ENCODE measurements at regions not wholly inside any gene's neighbourhood (a gene's known extent, or its start where the extent isn't known, plus 50 kb on each side); places are given as distances from the start of the nearest gene placed in this dataset.

DNA sequence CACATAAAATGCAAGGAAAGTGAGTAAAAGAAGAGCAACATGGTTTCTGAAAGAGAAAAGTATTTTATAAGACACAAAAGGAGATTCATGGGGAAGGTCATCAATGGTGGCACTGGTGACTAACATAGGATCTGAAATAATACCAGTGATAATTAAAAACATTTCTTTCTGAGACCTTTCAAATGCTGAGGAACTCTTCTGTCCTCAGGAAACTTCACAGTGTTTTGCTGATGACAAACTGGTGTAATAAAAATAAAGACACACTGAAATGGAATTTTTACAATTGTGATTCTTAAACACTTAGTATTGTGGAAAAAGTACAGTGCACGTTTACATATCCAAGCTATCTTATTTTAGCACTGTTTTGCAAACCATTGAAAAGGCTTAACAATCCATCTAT, 80.4 kb upstream of the ZBTB20 start:
- ATAC-seq, result no peak
- no peaks in the 10 kb centered on the region for H3K27me3 Mint-ChIP-seq
- no peaks in the 10 kb centered on the region for H3K4me1 Mint-ChIP-seq (ENCODE audit: low read depth)
- ChIA-PET CTCF (no interaction called here), POLR2A (no interaction called here)
- H3K4me3 Mint-ChIP-seq, result no peak overlapping the region
- TF ChIP-seq CTCF (IDR thresholded peaks at IDR 0.05), result no peak
- intact Hi-C loops (cut with micrococcal nuclease), result no loop called here
- H3K27ac Mint-ChIP-seq, result no peak overlapping the region
- H3K36me3 Mint-ChIP-seq (ENCODE audit: low read depth), result no peaks in the 10 kb centered on the region
- H3K9me3 Mint-ChIP-seq, result no peaks in the 10 kb centered on the region
- no peak for DNase-seq

- Mint-ChIP-seq H3K4me3 (no peak overlapping the region), H3K9me3 (no peaks in the 10 kb centered on the region), H3K4me1 (ENCODE audit: low read depth) (no peaks in the 10 kb centered on the region), H3K27ac (no peak overlapping the region), H3K27me3 (no peaks in the 10 kb centered on the region), H3K36me3 (ENCODE audit: low read depth) (no peaks in the 10 kb centered on the region)
- no peak for DNase-seq
- POLR2A ChIA-PET, result no interaction called here
- CTCF ChIA-PET, result no interaction called here
- ATAC-seq, result no peak
- TF ChIP-seq CTCF (IDR thresholded peaks at IDR 0.05), result no peak
- intact Hi-C loops (cut with micrococcal nuclease), result no loop called here
Observed at GRCh38 chr3:115228266-115228665, 81.2 kb upstream of the ZBTB20 start.

DNA sequence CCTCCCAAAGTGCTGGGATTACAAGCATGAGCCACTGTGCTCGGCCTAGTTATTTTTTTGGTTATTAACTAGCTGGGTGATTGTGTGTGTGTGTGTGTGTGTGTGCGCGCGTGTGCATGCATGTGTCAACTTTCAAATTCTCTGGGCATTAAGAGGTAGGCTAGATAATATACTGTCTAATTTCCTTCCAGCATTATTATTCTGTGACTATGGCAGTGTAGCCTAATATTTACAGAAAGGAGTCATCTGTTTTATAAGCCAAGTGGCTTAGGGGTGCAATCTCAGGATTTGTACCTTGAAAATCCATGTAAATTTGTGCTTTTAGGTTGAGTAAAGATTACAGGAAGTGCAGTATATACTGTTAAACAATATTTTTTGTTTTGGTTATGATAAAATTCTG, 85.1 kb upstream of the ZBTB20 start:
- H3K36me3 Mint-ChIP-seq (ENCODE audit: low read depth), result no peaks in the 10 kb centered on the region
- H3K4me1 Mint-ChIP-seq (ENCODE audit: low read depth), result no peaks in the 10 kb centered on the region
- ChIA-PET CTCF (no interaction called here), POLR2A (no interaction called here)
- no peak overlapping the region for H3K4me3 Mint-ChIP-seq
- ATAC-seq (no peak), DNase-seq (no peak)
- no peak for TF ChIP-seq CTCF (IDR thresholded peaks at IDR 0.05)
- H3K27ac Mint-ChIP-seq, result no peak overlapping the region
- H3K27me3 Mint-ChIP-seq, result no peaks in the 10 kb centered on the region
- intact Hi-C loops (cut with micrococcal nuclease), result no loop called here
- no peaks in the 10 kb centered on the region for H3K9me3 Mint-ChIP-seq

DNA sequence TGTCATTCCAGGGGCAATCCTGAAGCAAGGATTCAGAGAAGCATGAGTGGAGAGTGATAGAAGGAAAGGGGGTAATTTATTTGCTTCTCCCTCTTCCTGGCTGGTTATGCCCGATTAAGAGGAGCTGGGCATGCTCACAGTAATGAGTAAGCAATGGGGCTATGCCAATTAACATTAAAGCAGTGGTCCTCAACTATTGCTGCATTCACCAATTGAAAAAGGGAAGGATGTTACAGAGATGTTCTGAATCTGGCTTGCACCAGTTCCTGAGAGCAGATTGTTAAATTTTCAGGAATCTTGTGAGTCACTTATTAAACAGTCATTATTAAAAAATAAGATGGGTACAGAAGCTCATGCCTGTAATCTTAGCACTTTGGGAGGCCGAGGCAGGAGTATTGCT, 85.9 kb upstream of the ZBTB20 start:
- H3K27me3 Mint-ChIP-seq, result no peaks in the 10 kb centered on the region
- ATAC-seq (no peak), DNase-seq (no peak)
- no peak overlapping the region for H3K27ac Mint-ChIP-seq
- POLR2A ChIA-PET, result no interaction called here
- intact Hi-C loops (cut with micrococcal nuclease), result no loop called here
- CTCF ChIA-PET, result no interaction called here
- no peak for TF ChIP-seq CTCF (IDR thresholded peaks at IDR 0.05)
- H3K4me1 Mint-ChIP-seq (ENCODE audit: low read depth), result no peaks in the 10 kb centered on the region
- H3K4me3 Mint-ChIP-seq, result no peak overlapping the region
- no peaks in the 10 kb centered on the region for H3K36me3 Mint-ChIP-seq (ENCODE audit: low read depth)
- no peaks in the 10 kb centered on the region for H3K9me3 Mint-ChIP-seq

DNA sequence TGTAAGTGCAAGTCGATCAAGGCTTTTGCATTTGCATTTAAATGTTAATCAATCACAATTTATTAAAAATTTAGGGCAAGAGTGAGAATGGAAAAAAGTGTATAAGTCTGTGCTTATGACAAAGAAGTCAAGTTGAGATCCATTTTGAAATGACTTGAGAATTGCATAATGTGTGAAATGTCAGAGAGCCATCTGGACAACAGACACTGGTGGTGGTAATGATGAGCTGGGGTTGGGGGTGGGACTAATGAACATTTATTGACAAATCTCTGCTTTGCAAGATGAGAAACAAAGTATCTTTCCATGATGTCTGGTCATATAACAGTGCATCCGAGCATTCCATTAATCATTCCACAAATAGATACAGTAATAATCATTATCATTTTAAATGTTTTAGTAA, 89.4 kb upstream of the ZBTB20 start:
- no peak for TF ChIP-seq CTCF (IDR thresholded peaks at IDR 0.05)
- Mint-ChIP-seq H3K36me3 (ENCODE audit: low read depth) (no peaks in the 10 kb centered on the region), H3K27me3 (no peaks in the 10 kb centered on the region), H3K4me1 (ENCODE audit: low read depth) (no peaks in the 10 kb centered on the region), H3K27ac (no peak overlapping the region), H3K4me3 (no peak overlapping the region), H3K9me3 (no peaks in the 10 kb centered on the region)
- ATAC-seq, result no peak
- DNase-seq, result no peak
- ChIA-PET CTCF (no interaction called here), POLR2A (no interaction called here)
- intact Hi-C loops (cut with micrococcal nuclease), result no loop called here
